NCI-H1694 treated with DMSO at 0.1 percent for 48 hours (cell line): ENCODE measurements at regions not wholly inside any gene's neighbourhood (a gene's known extent, or its start where the extent isn't known, plus 50 kb on each side); places are given as distances from the start of the nearest gene placed in this dataset.

Experiments
- DNase-seq: peaks from one replicate; lab custom pipeline; 2025; lab: John Stamatoyannopoulos, UW

GRCh38 chr1:37130221-37130948 lies 96.1 kb upstream of the GRIK3 start:
- DNase-seq: no peak

- DNase-seq: no peak
Observed at GRCh38 chr1:37131281-37131680, 97.0 kb upstream of the GRIK3 start.

GRCh38 chr1:37133276-37134145 lies 99.2 kb upstream of the GRIK3 start:
- DNase-seq: peak; percentile 80

- no peak for DNase-seq
Observed at GRCh38 chr1:37134599-37134998, 100.3 kb upstream of the GRIK3 start.

- DNase-seq: no peak
Observed at GRCh38 chr1:37135032-37135431, 100.7 kb upstream of the GRIK3 start.

GRCh38 chr1:37137014-37137413 lies 102.7 kb upstream of the GRIK3 start:
- peak; percentile 79 for DNase-seq

DNA sequence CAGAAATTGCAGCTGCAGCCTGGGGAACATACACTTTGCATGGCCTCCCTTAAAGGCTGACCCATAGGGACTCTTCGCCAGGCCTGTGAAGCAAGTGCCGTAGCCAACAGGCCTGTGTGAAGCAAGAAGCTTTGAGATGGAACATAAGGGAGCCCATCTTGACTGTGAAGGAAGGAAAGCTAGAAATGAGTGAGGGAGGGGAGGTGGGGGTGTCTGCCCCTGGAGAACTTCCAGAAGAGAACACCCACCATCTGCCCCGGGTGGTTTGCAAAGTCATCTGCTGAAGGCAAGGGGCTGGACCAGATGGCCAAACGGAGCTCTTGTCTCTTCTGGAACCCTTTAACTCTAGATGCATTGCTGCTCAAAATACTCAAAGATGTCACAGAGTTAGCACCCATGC lies 103.3 kb upstream of the GRIK3 start:
- peak; percentile 30 for DNase-seq

DNA sequence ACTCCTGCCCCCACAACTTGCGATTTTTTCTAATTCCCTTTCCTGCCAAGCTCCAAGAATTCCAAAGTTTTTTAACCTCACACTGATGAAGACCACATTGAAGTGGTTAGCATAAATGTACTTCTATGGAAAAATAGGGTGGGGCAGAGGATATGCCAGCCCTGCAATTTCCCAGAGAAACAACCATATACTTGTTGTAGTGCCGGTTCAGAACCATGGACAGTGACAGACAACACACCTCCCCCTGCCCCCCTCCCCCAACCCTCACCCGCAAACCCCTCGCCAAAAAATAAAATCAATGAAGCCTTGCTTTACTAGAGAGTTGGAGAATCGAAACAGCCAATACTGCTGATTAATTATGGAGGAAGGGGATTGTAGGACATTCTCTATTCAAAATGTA lies 109.5 kb upstream of the GRIK3 start:
- DNase-seq: no peak

DNA sequence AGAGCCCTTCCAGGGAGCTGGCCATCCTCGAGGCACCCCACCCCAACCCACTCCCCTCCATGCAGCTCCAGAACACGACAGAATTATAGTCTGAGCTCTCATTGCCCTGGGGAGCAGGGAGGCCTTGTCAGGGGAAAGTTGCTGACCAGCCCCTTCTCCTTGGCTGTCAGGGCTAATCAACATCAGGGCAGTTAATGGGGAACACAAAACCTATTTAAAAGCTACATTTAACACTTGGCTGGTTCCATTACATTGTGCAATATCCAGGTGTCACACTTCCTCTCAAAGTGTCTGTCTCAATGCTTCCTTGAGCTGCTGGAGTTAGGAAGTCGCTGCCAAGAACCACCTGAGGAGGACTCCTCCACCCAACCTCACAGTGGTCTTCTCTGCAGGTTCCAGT lies 111.8 kb upstream of the GRIK3 start:
- DNase-seq: no peak

DNA sequence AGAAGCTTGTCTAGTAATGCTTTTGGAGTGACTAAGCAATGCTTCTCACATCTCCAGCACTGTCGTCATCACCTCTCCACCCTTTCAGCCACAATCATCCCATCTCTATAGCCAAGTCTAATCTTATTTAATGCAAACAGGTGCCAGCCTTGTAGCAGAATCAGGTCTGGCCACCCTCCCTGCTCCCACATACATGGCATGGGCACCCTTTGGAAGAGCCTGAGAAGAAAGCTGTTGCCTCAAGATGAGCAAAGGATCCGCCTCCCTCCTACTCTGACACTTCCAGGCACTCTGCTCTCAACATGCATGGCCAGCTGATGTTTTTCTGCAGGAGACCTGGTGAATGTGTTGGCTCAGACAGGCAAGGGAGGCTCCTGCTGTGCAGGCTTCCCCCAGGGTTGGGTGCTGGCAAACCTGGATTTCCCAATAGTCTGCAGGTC lies 113.1 kb upstream of the GRIK3 start:
- no peak for DNase-seq

GRCh38 chr1:37147906-37148305 lies 113.6 kb upstream of the GRIK3 start:
- no peak for DNase-seq

DNA sequence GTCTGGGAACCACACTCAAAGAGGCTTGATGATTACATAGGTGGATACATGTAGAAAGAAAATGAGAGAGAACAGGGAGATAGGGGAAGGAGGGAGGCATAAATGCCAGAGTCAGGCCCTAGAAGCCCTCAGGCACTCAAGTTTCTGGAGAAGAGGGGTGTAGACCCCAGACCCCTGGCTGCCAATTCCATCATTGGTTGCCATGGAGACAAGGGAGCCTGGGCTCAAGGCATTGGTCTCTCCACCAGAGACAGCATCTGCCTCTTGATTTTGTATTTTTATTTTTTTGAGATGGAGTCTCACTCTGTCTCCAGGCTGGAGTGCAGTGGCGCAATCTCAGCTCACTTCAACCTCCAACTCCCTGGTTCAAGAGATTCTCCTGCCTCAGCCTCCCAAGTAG lies 114.3 kb upstream of the GRIK3 start:
- DNase-seq: no peak

DNA sequence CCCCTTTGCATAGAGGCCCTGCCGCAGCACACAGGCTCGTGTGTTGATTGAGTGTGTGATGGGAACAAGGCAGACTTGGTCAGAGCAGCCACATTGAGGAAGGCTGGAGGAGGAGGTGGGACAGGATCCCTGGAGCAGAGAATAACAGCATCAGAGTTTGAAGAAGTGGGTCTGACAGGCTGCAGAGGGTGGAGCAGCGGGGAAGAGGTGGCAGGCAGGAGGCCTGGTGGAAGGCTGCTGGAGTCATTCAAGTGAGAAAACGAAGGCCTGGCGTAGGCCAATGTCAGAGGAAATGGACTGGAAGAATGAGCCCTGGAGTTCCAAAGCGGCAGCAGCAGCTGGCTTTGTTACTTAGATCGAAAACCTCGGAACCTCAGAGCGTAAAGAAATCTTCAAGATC lies 115.0 kb upstream of the GRIK3 start:
- DNase-seq: peak; percentile 52

GRCh38 chr1:37150986-37151385 lies 116.7 kb upstream of the GRIK3 start:
- no peak for DNase-seq

GRCh38 chr1:37151789-37152188 lies 117.5 kb upstream of the GRIK3 start:
- no peak for DNase-seq

DNA sequence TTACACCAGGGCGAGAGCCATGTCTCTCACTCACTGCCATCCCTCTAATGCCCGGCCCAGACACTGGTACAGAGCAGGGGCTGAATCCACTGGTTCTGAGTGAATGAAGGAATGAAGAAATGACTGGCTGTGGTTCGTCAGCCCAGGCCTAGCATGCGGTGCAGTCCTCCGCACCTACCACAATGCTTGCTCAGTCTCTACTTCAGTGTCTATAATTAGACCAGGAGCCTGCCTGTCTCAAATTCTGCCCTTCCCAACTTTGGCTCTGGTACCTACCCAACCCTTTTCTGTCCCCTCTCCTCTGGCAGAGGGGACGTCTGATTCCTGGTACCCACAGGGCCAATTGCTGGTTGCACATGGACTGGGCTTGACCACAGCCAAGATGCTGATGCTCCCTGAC lies 118.2 kb upstream of the GRIK3 start:
- DNase-seq: no peak

GRCh38 chr1:37153116-37154100 lies 119.1 kb upstream of the GRIK3 start:
- no peak for DNase-seq

DNA sequence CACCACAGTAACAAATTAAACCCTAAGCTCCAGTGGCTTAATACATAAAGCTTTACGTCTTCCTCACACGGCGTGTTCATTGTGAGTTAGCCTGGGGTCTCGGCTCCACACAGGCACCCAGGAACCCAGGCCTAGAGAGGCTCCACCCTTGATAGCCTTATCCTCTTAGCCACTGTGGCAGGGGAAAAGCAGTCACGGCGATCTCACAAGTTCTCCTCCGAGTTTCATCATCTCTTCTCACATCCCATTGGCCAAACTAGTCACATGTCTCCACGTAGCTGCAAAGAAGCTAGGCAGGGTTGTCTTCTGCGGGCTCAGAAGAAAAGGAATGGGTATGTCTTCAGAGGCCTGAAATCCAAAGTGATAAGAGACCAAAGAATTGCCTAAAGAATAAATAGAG lies 122.3 kb upstream of the GRIK3 start:
- DNase-seq: no peak

GRCh38 chr1:37157634-37158033 lies 123.3 kb upstream of the GRIK3 start:
- DNase-seq: no peak

- no peak for DNase-seq
Observed at GRCh38 chr1:37158113-37158749, 123.9 kb upstream of the GRIK3 start.

DNA sequence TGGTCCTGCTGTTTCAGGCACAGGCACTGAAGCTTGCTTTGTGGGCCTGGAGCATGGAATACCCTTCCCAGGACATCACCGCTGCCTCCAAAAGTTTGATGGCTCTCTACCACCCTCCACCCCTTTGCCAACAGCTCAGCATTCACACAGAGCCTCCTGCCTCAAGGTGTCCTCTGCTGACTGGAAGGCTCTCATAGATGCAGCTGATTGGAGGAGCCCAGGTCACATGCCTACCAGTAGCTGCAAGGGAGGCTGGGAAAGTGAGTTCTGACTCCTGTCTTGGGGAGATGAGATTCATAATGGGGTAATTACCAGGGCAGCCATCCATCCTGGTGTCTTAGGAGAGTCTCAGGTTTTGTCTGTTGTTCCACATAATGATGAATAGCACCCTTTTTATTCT lies 124.8 kb upstream of the GRIK3 start:
- DNase-seq: no peak

- DNase-seq: no peak
Observed at GRCh38 chr1:37161171-37161570, 126.9 kb upstream of the GRIK3 start.
